ENCODE measurements at regions not wholly inside any gene's neighbourhood (a gene's known extent, or its start where the extent isn't known, plus 50 kb on each side); places are given as distances from the start of the nearest gene placed in this dataset.

GRCh38 chr17:53004902-53005301, 817.8 kb upstream of the KIF2B start:
- no peaks in the 10 kb centered on the region for H3K79me2 ChIP-seq (ENCODE audit: insufficient read depth, low read length)
- no peak overlapping the region for H3K27ac ChIP-seq (ENCODE audit: low read depth, low read length)
- H3K9me2 ChIP-seq (ENCODE audit: insufficient read depth): no peaks in the 10 kb centered on the region
- POLR2A ChIA-PET: no interaction called here
- H3K36me3 ChIP-seq (ENCODE audit: control insufficient read depth in 1 of 2, insufficient read depth in 2 of 2, low read length in 2 of 2): no peaks in the 10 kb centered on the region
- DNase-seq (ENCODE audit: low read depth, low spot score) (no peak), ATAC-seq (no peak)
- CTCF ChIA-PET: no interaction called here
- peaks cover 29 to 58% of the 10 kb centered on the region in 2 experiments; a peak in 2 of 4 replicates for H3K9me3 ChIP-seq (ENCODE audit: control insufficient read depth in 1 of 2, insufficient read depth in 1 of 2, low read depth in 1 of 2, low read length in 2 of 2)
- TF ChIP-seq ZNF274 (IDR thresholded peaks at IDR 0.05; ENCODE audit: low read depth, low read length): no peak
- TF ChIP-seq RAD21 (IDR thresholded peaks at IDR 0.05; ENCODE audit: low read depth): no peak
- TF ChIP-seq ZFX (IDR thresholded peaks at IDR 0.05): no peak
- no peak for TF ChIP-seq POLR2AphosphoS5 (IDR thresholded peaks at IDR 0.05; ENCODE audit: low read depth, low read length)
- TF ChIP-seq ZBTB33 (IDR thresholded peaks at IDR 0.05; ENCODE audit: extremely low read depth, insufficient replicate concordance, low read length): no peak
- intact Hi-C loops (cut with micrococcal nuclease): no loop called here
- H3K4me1 ChIP-seq (ENCODE audit: control insufficient read depth in 1 of 2, insufficient read depth in 2 of 2, low read length in 2 of 2): no peaks in the 10 kb centered on the region
- H3K4me3 ChIP-seq (replicated peaks in 1 of 2; ENCODE audit: low read depth in 1 of 2, low read length in 2 of 2): no peak overlapping the region
- no peak overlapping the region for H3K9ac ChIP-seq (ENCODE audit: low read length)
- BruUV-seq (replicated peaks): no TSS peak
- RAD21 ChIA-PET (ENCODE audit: low non-redundant PET in 1 of 2, low total read pairs in 2 of 2, uncharacterized antibody in 2 of 2, unreplicated experiment in 2 of 2): no interaction called here
- H3K27me3 ChIP-seq (ENCODE audit: insufficient read depth, low read length): no peaks in the 10 kb centered on the region
- H2AFZ ChIP-seq (ENCODE audit: low read depth, low read length, poor library complexity, severe bottlenecking): no peak overlapping the region
- H3K4me2 ChIP-seq (ENCODE audit: low read length): no peak overlapping the region
- H4K20me1 ChIP-seq (ENCODE audit: insufficient read depth): no peaks in the 10 kb centered on the region

- ATAC-seq (no peak), DNase-seq (ENCODE audit: low read depth, low spot score) (no peak)
- Histone ChIP-seq H3K36me3 (ENCODE audit: control insufficient read depth in 1 of 2, insufficient read depth in 2 of 2, low read length in 2 of 2) (no peaks in the 10 kb centered on the region), H3K9ac (ENCODE audit: low read length) (no peak overlapping the region), H3K27ac (ENCODE audit: low read depth, low read length) (no peak overlapping the region), H2AFZ (ENCODE audit: low read depth, low read length, poor library complexity, severe bottlenecking) (no peak overlapping the region), H3K4me2 (ENCODE audit: low read length) (no peak overlapping the region), H3K27me3 (ENCODE audit: insufficient read depth, low read length) (no peaks in the 10 kb centered on the region), H3K9me2 (ENCODE audit: insufficient read depth) (no peaks in the 10 kb centered on the region), H3K79me2 (ENCODE audit: insufficient read depth, low read length) (no peaks in the 10 kb centered on the region), H3K4me3 (replicated peaks in 1 of 2; ENCODE audit: low read depth in 1 of 2, low read length in 2 of 2) (no peak overlapping the region), H3K9me3 (ENCODE audit: control insufficient read depth in 1 of 2, insufficient read depth in 1 of 2, low read depth in 1 of 2, low read length in 2 of 2) (peaks cover 54 to 57% of the 10 kb centered on the region in 2 experiments; a peak in 3 of 4 replicates), H3K4me1 (ENCODE audit: control insufficient read depth in 1 of 2, insufficient read depth in 2 of 2, low read length in 2 of 2) (no peaks in the 10 kb centered on the region), H4K20me1 (ENCODE audit: insufficient read depth) (no peaks in the 10 kb centered on the region)
- ChIA-PET POLR2A (no interaction called here), RAD21 (ENCODE audit: low non-redundant PET in 1 of 2, low total read pairs in 2 of 2, uncharacterized antibody in 2 of 2, unreplicated experiment in 2 of 2) (no interaction called here), CTCF (no interaction called here)
- intact Hi-C loops (cut with micrococcal nuclease): no loop called here
- BruUV-seq (replicated peaks): no TSS peak
- no peak for TF ChIP-seq JUND (IDR thresholded peaks at IDR 0.05)
- no peak for TF ChIP-seq EGR1 (IDR thresholded peaks at IDR 0.05; ENCODE audit: low read depth)
- no peak for TF ChIP-seq SRF (IDR thresholded peaks at IDR 0.05; ENCODE audit: low read depth)
- TF ChIP-seq ZNF274 (IDR thresholded peaks at IDR 0.05; ENCODE audit: low read depth, low read length): no peak
- TF ChIP-seq POLR2AphosphoS5 (IDR thresholded peaks at IDR 0.05; ENCODE audit: low read depth, low read length): no peak
- no peak for TF ChIP-seq CBX3 (IDR thresholded peaks at IDR 0.05; ENCODE audit: low read depth)
- TF ChIP-seq ELF1 (IDR thresholded peaks at IDR 0.05; ENCODE audit: borderline replicate concordance, low read depth): no peak
- TF ChIP-seq SIN3A (IDR thresholded peaks at IDR 0.05; ENCODE audit: low read depth): no peak
- TF ChIP-seq POLR2A (IDR thresholded peaks at IDR 0.05; ENCODE audit: borderline replicate concordance, extremely low read depth, insufficient read depth, insufficient read length): no peak
- TF ChIP-seq REST (IDR thresholded peaks at IDR 0.05; ENCODE audit: low read depth): no peak
- no peak for TF ChIP-seq SP1 (IDR thresholded peaks at IDR 0.05; ENCODE audit: low read depth)
- TF ChIP-seq ZFX (IDR thresholded peaks at IDR 0.05): no peak
- TF ChIP-seq EZH2phosphoT487 (IDR thresholded peaks at IDR 0.05; ENCODE audit: borderline replicate concordance): no peak
Measured at GRCh38 chr17:52995881-52996280, 826.8 kb upstream of the KIF2B start.

Measured in HCT116 (cell line).